K562 (cell line): ENCODE measurements at regions not wholly inside any gene's neighbourhood (a gene's known extent, or its start where the extent isn't known, plus 50 kb on each side); places are given as distances from the start of the nearest gene placed in this dataset.

Experiments
- ATAC-seq: fragments of 200-7000 bp; cut with Tn5 transposase; 3 replicates; pipeline ENCODE4 v1.9.1; 2020; ENCODE audit warnings: moderate library complexity
- BruUV-seq: library from RNA; stranded (reverse); fragments of 400-500 nt; replicated peaks from 2 replicates; lab custom pipeline; 2021; lab: Mats Ljungman, UMichigan
- CTCF ChIA-PET: fragments of 300-600 bp; formaldehyde crosslinking; extraction: SDS; loops from one replicate; lab custom pipeline; 2021; ENCODE audit warnings: low intra/inter-chr PET ratio; lab: Yijun Ruan, JAX
- POLR2A ChIA-PET: fragments of 300-600, 350-650 bp; sonication (Branson Sonifier 250); formaldehyde crosslinking; extraction: SDS; loops from one replicate; lab custom pipeline; 2021; ENCODE audit warnings: antibody characterized with exemption, inconsistent platforms; lab: Yijun Ruan, JAX
- DNase-seq, 4 experiments: peaks; one replicate each; pipeline versions ENCODE4 v3.0.0 to v3.0.0-alpha.2; 2011 to 2018; ENCODE audit warnings: low spot score in 3 of 4, mixed read lengths in 3 of 4; ENCODE audit errors: extremely low read depth in 1 of 4
- FAIRE-seq: peaks from 2 replicates; lab custom pipeline; 2011; peaks lifted over from hg19 to GRCh38; lab: Jason Lieb, UNC
- H2AFZ ChIP-seq: 2 replicates; pipeline ENCODE4 v1.6.0; 2011; ENCODE audit warnings: low read depth, low read length, control low read depth, inconsistent platforms
- H3K27ac ChIP-seq: fragments of 200-600 bp; 3 replicates; pipeline ENCODE4 v1.8.0; 2011; ENCODE audit warnings: low read depth, mild to moderate bottlenecking, control low read depth, inconsistent platforms, low read length, moderate library complexity, mixed read lengths; ENCODE audit errors: extremely low read depth
- H3K27me3 ChIP-seq, 2 experiments: fragments of 300-600 bp in 1 of 2; 2 replicates in 1 of 2; 3 replicates in 1 of 2; pipeline versions ENCODE4 v1.6.0 to v1.8.0; 2011; ENCODE audit warnings: inconsistent platforms in 2 of 2, low read length in 2 of 2, mild to moderate bottlenecking in 1 of 2, mixed read lengths in 1 of 2, moderate library complexity in 1 of 2; ENCODE audit not compliant: control insufficient read depth in 2 of 2, insufficient read depth in 2 of 2
- H3K36me3 ChIP-seq: fragments of 300-600 bp; 3 replicates; pipeline ENCODE4 v1.8.0; 2011; ENCODE audit warnings: mild to moderate bottlenecking, low read length, inconsistent platforms; ENCODE audit not compliant: control insufficient read depth, insufficient read depth
- H3K4me1 ChIP-seq, 2 experiments: fragments of 200-600 bp in 1 of 2; replicated peaks in 1 of 2; 2 replicates in 1 of 2; 3 replicates in 1 of 2; pipeline versions ENCODE4 v1.5.1 to v1.8.0; 2011; ENCODE audit warnings: inconsistent platforms in 2 of 2, low read length in 2 of 2, mild to moderate bottlenecking in 1 of 2, mixed read lengths in 1 of 2, moderate library complexity in 1 of 2; ENCODE audit not compliant: control insufficient read depth in 2 of 2, insufficient read depth in 2 of 2
- H3K4me2 ChIP-seq: 2 replicates; pipeline ENCODE4 v1.6.1; 2011; ENCODE audit warnings: low read length, control low read depth, inconsistent platforms, mixed read lengths; ENCODE audit not compliant: insufficient read depth
- H3K4me3 ChIP-seq: fragments of 200-600 bp; sonication (generic), shearing (Covaris generic); 2 replicates; pipeline ENCODE4 v1.5.1; 2016; ENCODE audit warnings: control low read depth, inconsistent platforms
- H3K79me2 ChIP-seq: fragments of 200-600 bp; 3 replicates; pipeline ENCODE4 v1.8.0; 2011; ENCODE audit warnings: low read length, inconsistent platforms; ENCODE audit not compliant: control insufficient read depth, insufficient read depth
- H3K9ac ChIP-seq, 2 experiments: 2 replicates each; pipeline versions ENCODE4 v1.6.0 to v1.6.1; 2011; ENCODE audit warnings: low read depth in 2 of 2, low read length in 2 of 2, control low read depth in 1 of 2, inconsistent platforms in 1 of 2, mild to moderate bottlenecking in 1 of 2, mixed read lengths in 1 of 2; ENCODE audit not compliant: insufficient read depth in 1 of 2
- H3K9me1 ChIP-seq: one replicate; pipeline ENCODE4 v1.6.0; 2011; ENCODE audit warnings: inconsistent platforms, mild to moderate bottlenecking, low read length, moderate library complexity; ENCODE audit not compliant: control insufficient read depth, insufficient read depth
- H3K9me3 ChIP-seq: replicated peaks from 2 replicates; pipeline ENCODE4 v1.5.1; 2011; ENCODE audit warnings: low read depth, low read length, inconsistent platforms; ENCODE audit not compliant: control insufficient read depth, insufficient read depth
- H4K20me1 ChIP-seq: replicated peaks from 2 replicates; pipeline ENCODE4 v1.6.1; 2011; ENCODE audit warnings: low read length, inconsistent platforms, mixed read lengths; ENCODE audit not compliant: control insufficient read depth, insufficient read depth
- BCLAF1 ChIP-seq, 2 experiments: fragments of 450-650 bp in 1 of 2; IDR thresholded peaks; 2 replicates each; pipeline ENCODE4 v1.6.1; 2011 to 2017; ENCODE audit warnings: low read depth in 2 of 2, antibody characterized with exemption in 1 of 2, borderline replicate concordance in 1 of 2, low read length in 1 of 2, mild to moderate bottlenecking in 1 of 2, mixed read lengths in 1 of 2; ENCODE audit not compliant: control insufficient read depth in 1 of 2
- BRD9 ChIP-seq: fragments of 450-650 bp; IDR thresholded peaks from 2 replicates; pipeline ENCODE4 v1.6.1; 2018; ENCODE audit warnings: low read depth; ENCODE audit not compliant: partially characterized antibody
- DDX20 ChIP-seq: fragments of 450-650 bp; IDR thresholded peaks from 2 replicates; pipeline ENCODE4 v1.6.1; 2016; ENCODE audit warnings: missing genetic modification characterization, low read depth, mild to moderate bottlenecking, missing compliant biosample characterization, moderate library complexity
- E4F1 ChIP-seq: fragments of 250-450 bp; sonication (Bioruptor Pico); IDR thresholded peaks from 2 replicates; pipeline ENCODE4 v1.5.0; 2021; ENCODE audit warnings: mild to moderate bottlenecking, borderline replicate concordance
- GTF2A2 ChIP-seq: IDR thresholded peaks from 2 replicates; pipeline ENCODE4 v1.6.1; 2016; ENCODE audit warnings: mild to moderate bottlenecking, missing genetic modification characterization, missing compliant biosample characterization
- MYBL2 ChIP-seq, 2 experiments: fragments of 450-650 bp in 1 of 2; sonication (generic) in 1 of 2; formaldehyde crosslinking in 1 of 2; IDR thresholded peaks; 2 replicates each; pipeline versions ENCODE4 v1.6.1 to v1.8.1; 2017 to 2022; ENCODE audit warnings: borderline replicate concordance in 1 of 2, inconsistent platforms in 1 of 2, low read depth in 1 of 2, mild to moderate bottlenecking in 1 of 2, missing genetic modification reagents in 1 of 2, moderate library complexity in 1 of 2
- NFYB ChIP-seq: IDR thresholded peaks from 2 replicates; pipeline ENCODE4 v1.6.1; 2011; ENCODE audit warnings: mild to moderate bottlenecking, moderate library complexity; ENCODE audit not compliant: insufficient read length; ENCODE audit errors: extremely low read depth
- PHF20 ChIP-seq: fragments of 450-650 bp; IDR thresholded peaks from 2 replicates; pipeline ENCODE4 v1.6.1; 2018; ENCODE audit not compliant: partially characterized antibody
- TFAP4 ChIP-seq: sonication (generic); formaldehyde crosslinking; IDR thresholded peaks from 2 replicates; pipeline ENCODE4 v1.8.0; 2022; ENCODE audit warnings: missing genetic modification reagents, mild to moderate bottlenecking, moderate library complexity, borderline replicate concordance
- ZKSCAN8 ChIP-seq: fragments of 200-800 bp; sonication (Bioruptor generic); IDR thresholded peaks from 2 replicates; pipeline ENCODE4 v1.6.1; 2016; ENCODE audit warnings: missing genetic modification characterization, missing compliant biosample characterization
- ZNF175 ChIP-seq: fragments of 200-800 bp; sonication (Bioruptor generic); IDR thresholded peaks from 2 replicates; pipeline ENCODE4 v1.6.1; 2016; ENCODE audit warnings: low read depth, mild to moderate bottlenecking, missing genetic modification characterization, missing compliant biosample characterization
- ZNF311 ChIP-seq: fragments of 250-450 bp; sonication (Bioruptor Pico); IDR thresholded peaks from 2 replicates; pipeline ENCODE4 v1.4.0; 2020; ENCODE audit warnings: mild to moderate bottlenecking, moderate library complexity
- ZNF444 ChIP-seq: fragments of 250-450 bp; sonication (Bioruptor Pico); IDR thresholded peaks from 2 replicates; pipeline ENCODE4 v1.4.0; 2020; ENCODE audit warnings: mild to moderate bottlenecking, moderate library complexity
- ZNF589 ChIP-seq: fragments of 200-800 bp; sonication (Bioruptor generic); IDR thresholded peaks from 2 replicates; pipeline ENCODE4 v1.6.1; 2016; ENCODE audit warnings: low read depth, missing genetic modification characterization, missing compliant biosample characterization
- ZNF79 ChIP-seq: fragments of 250-450 bp; sonication (Bioruptor Pico); IDR thresholded peaks from 2 replicates; pipeline ENCODE4 v1.4.0; 2020; ENCODE audit warnings: low read depth, mild to moderate bottlenecking, moderate library complexity
- WGBS: fragments of 100-300 bp; shearing (Covaris generic); methylation state at CpG from one replicate; pipeline ENCODE4 v1.1.6; 2016; ENCODE audit warnings: low coverage, mixed read lengths; ENCODE audit not compliant: insufficient coverage; ENCODE audit errors: missing lambda C conversion rate; 5-methylcytosine and 5-hydroxymethylcytosine counted together
- in situ Hi-C: fragments of 300-500 bp; cut with MboI; formaldehyde crosslinking; loops from 4 replicates; pipeline ENCODE4 v1.15.0; 2018; ENCODE audit warnings: inconsistent platforms, mixed read lengths
- intact Hi-C: fragments of 100-400 bp; cut with micrococcal nuclease; formaldehyde crosslinking; loops from 2 replicates; pipeline ENCODE4 v1.14.2; 2022

GRCh38 chr5:86861512-86861911 is 243.8 kb downstream of the COX7C start:
- H3K4me1 ChIP-seq = no peaks in the 10 kb centered on the region
- 0% methylated on average over 2 of the region's 2 CpGs for WGBS
- ATAC-seq = no peak
- H3K27ac ChIP-seq = no peak overlapping the region
- H3K9ac ChIP-seq = no peak overlapping the region
- no peaks in the 10 kb centered on the region for H4K20me1 ChIP-seq
- H2AFZ ChIP-seq = no peak overlapping the region
- H3K79me2 ChIP-seq = no peaks in the 10 kb centered on the region
- no peaks in the 10 kb centered on the region for H3K9me1 ChIP-seq
- POLR2A ChIA-PET = interaction anchor here (0.5 kb wide), 1 partner anchor 1287 kb away, joined by 4 read pairs; no protein-coding TSS in a partner anchor
- no peaks in the 10 kb centered on the region for H3K9me3 ChIP-seq
- intact Hi-C loops (no loop called here), in situ Hi-C loops (no loop called here)
- no peak overlapping the region for H3K4me3 ChIP-seq
- CTCF ChIA-PET = no interaction called here
- no peak overlapping the region for H3K4me2 ChIP-seq
- no peaks in the 10 kb centered on the region for H3K36me3 ChIP-seq
- BruUV-seq = no TSS peak
- FAIRE-seq = no peak
- DNase-seq = no peak
- H3K27me3 ChIP-seq = no peaks in the 10 kb centered on the region
- TF ChIP-seq NFYB = no peak
- no peak for TF ChIP-seq TFAP4
- TF ChIP-seq E4F1 (CRISPR knock-in tag) = no peak
- no peak for TF ChIP-seq ZNF175 (CRISPR knock-in tag)
- no peak for TF ChIP-seq ZKSCAN8 (CRISPR knock-in tag)
- no peak for TF ChIP-seq ZNF444
- TF ChIP-seq ZNF311 (CRISPR knock-in tag) = no peak
- TF ChIP-seq GTF2A2 (tag) = no peak
- no peak for TF ChIP-seq ZNF589 (CRISPR knock-in tag)
- no peak for TF ChIP-seq DDX20
- no peak for TF ChIP-seq BRD9
- no peak for TF ChIP-seq PHF20
- no peak for TF ChIP-seq MYBL2 (IDR thresholded peaks at IDR 0.05; ENCODE audit: low read depth)
- TF ChIP-seq MYBL2 (CRISPR knock-in tag; IDR thresholded peaks at IDR 0.05; ENCODE audit: borderline replicate concordance) = no peak
- no peak for TF ChIP-seq BCLAF1 (IDR thresholded peaks at IDR 0.05; ENCODE audit: borderline replicate concordance in 1 of 2, control insufficient read depth in 1 of 2, low read depth in 2 of 2, low read length in 1 of 2)
- TF ChIP-seq ZNF79 (CRISPR knock-in tag) = no peak
